LNCaP clone FGC (cell line): ENCODE measurements at regions not wholly inside any gene's neighbourhood (a gene's known extent, or its start where the extent isn't known, plus 50 kb on each side); places are given as distances from the start of the nearest gene placed in this dataset.

ENCODE experiments used
- DNase-seq: peaks from one replicate; pipeline ENCODE4 v3.0.0-alpha.2; 2011; ENCODE audit warnings: low read depth
- H3K4me3 ChIP-seq: 2 replicates; pipeline ENCODE4 v1.5.1; 2011; ENCODE audit warnings: mild to moderate bottlenecking, low read depth, low read length, control low read depth
- TF ChIP-seq, protein P1 (sequence below): IDR thresholded peaks from 2 replicates; pipeline ENCODE4 v1.5.1; 2012; ENCODE audit warnings: mild to moderate bottlenecking; ENCODE audit not compliant: control insufficient read depth, insufficient read depth; ENCODE audit errors: extremely low read depth

DNA sequence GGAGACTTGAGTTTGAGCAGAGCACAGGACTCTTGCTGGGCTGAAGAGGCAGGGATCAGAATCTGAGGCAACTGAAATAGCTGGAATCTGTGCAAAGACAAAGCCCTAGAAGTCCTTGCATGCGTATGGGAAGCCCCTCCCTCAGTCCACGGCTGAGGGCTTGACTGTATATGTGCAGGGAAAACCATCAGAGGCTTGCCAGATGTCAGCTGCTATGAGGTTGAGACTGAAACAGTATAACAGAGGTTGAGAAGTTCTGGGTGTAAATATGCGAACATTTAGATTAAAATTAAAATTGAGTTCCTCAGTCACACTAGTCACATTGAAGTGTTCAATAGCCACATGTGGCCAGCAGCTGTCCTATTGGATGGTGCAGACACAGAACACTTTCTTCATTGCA is 108.8 kb upstream of the NEDD9 start:
- H3K4me3 ChIP-seq = no peak overlapping the region
- TF ChIP-seq, protein P1, sequence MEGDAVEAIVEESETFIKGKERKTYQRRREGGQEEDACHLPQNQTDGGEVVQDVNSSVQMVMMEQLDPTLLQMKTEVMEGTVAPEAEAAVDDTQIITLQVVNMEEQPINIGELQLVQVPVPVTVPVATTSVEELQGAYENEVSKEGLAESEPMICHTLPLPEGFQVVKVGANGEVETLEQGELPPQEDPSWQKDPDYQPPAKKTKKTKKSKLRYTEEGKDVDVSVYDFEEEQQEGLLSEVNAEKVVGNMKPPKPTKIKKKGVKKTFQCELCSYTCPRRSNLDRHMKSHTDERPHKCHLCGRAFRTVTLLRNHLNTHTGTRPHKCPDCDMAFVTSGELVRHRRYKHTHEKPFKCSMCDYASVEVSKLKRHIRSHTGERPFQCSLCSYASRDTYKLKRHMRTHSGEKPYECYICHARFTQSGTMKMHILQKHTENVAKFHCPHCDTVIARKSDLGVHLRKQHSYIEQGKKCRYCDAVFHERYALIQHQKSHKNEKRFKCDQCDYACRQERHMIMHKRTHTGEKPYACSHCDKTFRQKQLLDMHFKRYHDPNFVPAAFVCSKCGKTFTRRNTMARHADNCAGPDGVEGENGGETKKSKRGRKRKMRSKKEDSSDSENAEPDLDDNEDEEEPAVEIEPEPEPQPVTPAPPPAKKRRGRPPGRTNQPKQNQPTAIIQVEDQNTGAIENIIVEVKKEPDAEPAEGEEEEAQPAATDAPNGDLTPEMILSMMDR = no peak
- no peak for DNase-seq

DNA sequence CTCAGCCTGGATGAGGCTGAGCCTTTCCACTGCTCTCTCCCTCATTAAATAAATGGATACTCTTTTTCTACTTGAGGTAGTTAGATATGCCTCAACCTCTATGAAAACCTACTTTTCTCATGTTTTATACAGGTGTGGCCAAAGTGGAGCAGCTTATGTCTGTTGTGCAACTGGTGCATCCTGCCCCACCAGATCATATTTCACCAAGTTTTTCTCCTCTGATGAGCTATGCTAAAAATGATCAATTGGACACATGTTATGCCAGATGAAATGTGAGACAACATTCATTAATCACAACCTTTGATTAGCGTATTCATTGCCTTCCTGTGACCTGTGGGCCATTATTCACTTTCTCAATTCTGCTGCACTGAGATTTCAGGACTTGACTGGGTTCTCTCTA is 106.9 kb upstream of the NEDD9 start:
- TF ChIP-seq, protein P1 = no peak
- no peak overlapping the region for H3K4me3 ChIP-seq
- no peak for DNase-seq

DNA sequence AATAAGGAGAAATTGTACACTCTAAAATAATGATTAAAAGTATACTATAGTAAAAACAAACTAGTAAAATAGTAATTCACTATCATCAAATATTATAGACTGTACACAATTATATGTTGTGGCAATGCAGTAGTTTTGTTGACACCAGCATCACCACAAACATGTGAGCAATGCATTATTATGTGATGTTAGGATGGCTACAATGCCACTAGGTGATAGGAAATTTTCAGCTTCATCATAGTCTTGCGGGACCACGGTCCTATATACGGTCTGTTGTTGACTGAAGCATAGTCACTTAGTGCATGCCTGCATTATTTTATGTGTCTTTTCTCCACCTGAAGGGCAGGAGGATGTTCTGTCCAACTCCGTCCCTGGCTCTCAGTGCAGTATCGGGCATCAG is 104.8 kb upstream of the NEDD9 start:
- DNase-seq = no peak
- H3K4me3 ChIP-seq = no peak overlapping the region
- TF ChIP-seq, protein P1 = no peak

DNA sequence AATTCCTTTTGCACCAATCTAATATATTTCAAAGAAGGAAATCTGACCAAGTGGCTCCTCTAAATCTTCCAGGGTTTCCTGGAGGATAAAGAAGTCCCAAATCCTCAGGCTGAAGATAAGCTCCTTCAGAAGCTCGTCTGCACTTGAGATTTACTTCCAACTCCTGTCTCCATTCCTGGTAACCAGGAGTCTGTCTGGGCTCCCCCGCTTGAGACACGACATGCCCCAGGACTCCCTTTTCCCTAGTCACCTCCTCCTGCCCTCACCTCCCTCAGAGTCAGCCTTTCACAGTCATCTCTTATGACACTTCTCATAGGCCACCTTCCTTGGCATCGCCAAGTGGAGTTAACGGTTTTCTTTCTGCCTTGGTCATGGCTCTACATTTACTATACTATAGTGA is 103.4 kb upstream of the NEDD9 start:
- H3K4me3 ChIP-seq = no peak overlapping the region
- no peak for DNase-seq
- TF ChIP-seq, protein P1 = no peak

DNA sequence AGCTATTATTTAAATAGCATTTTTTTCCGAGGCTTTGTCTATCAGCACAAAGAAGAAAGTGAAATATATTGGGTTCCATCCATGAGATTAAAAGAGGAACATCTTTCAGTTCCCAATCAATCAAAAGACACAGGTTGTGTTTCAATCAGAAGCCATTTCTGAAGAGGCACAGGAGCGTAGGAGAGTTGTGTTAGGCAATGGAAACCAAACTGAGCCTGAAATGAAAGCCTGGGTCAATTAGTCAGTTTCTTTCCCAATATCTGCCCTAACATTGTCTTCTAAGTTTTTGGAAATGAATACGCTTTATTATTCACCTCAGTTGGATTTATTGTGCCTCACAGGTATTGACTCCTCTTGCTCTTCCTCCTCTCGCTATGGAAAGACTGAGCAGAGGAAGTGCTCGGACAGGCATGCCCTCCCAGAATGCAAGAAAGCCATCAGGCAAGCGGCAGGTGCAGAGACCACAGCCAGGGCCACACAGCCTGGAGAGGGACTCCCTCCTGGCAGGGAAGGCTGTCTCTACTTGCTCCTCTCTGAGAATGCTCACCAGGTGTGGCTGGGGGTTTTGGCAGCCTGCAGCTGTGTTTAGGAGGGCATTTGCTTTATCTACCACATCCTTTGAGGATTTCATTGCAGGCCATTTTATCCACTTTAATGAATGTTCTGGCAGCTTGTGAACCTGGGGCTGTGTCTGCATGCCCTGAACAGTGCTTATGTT is 100.8 kb upstream of the NEDD9 start:
- H3K4me3 ChIP-seq = no peak overlapping the region
- DNase-seq = no peak
- TF ChIP-seq, protein P1 = no peak

DNA sequence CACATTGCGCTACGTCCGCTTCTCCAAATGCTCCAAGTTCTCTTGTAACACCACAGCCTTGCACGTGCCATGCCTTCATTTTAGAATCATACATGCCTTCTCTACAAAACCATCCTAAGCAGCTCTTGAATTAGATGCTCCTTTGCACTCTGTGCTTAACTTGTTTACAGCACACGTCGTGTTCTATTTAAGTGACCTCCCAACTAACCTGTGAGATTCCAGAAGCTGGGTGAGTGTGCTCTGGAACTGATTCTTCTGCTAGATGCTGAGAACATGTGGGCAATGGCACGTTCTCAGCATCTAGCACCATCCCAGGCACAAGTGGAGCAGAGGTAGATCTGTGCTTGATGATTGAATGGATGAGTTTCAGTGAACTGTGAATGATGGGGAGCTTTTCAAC is 100.0 kb upstream of the NEDD9 start:
- no peak overlapping the region for H3K4me3 ChIP-seq
- TF ChIP-seq, protein P1 = no peak
- no peak for DNase-seq

DNA sequence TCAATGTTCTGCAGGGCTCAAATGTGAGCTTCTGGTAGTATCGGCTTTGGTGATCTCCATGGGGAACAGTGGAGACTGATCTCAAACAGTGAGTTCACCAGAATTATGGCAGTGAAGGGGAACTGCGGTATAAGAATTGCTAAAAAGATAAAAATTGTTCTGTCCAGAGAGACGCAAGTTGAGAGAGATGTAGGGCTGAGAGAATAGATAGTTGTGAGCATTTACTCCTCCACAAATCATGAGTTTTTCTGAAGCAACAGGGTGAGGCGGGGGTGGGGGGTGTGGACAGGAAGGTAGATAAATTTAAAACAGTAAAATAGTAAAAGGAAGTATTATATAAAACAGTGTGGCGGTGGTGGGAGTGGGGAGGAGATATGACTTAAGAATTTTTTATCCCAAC is 98.6 kb upstream of the NEDD9 start:
- TF ChIP-seq, protein P1 = no peak
- no peak overlapping the region for H3K4me3 ChIP-seq
- DNase-seq = no peak
